MG63 (cell line): ENCODE measurements at regions not wholly inside any gene's neighbourhood (a gene's known extent, or its start where the extent isn't known, plus 50 kb on each side); places are given as distances from the start of the nearest gene placed in this dataset.
"Not testable (repeated sequence)": the region's sequence is repeated elsewhere in the genome, so short reads cannot be mapped to it uniquely, and the experiment has no call there.

Experiments
- DNase-seq: peaks from one replicate; pipeline ENCODE4 v3.0.0-alpha.2; 2020
- H3K27me3 ChIP-seq: fragments of 250-450 bp; sonication (Bioruptor Pico); 2 replicates; pipeline ENCODE4 v1.5.1; 2020; ENCODE audit warnings: mild to moderate bottlenecking, moderate library complexity
- H3K36me3 ChIP-seq: fragments of 250-450 bp; sonication (Bioruptor Pico); 2 replicates; pipeline ENCODE4 v1.5.1; 2020; ENCODE audit warnings: mild to moderate bottlenecking, moderate library complexity
- H3K4me3 ChIP-seq: fragments of 250-450 bp; sonication (Bioruptor Pico); 2 replicates; pipeline ENCODE4 v1.5.1; 2020; ENCODE audit warnings: mild to moderate bottlenecking, moderate library complexity
- H3K9me3 ChIP-seq: fragments of 250-450 bp; sonication (Bioruptor Pico); 2 replicates; pipeline ENCODE4 v1.5.1; 2020; ENCODE audit warnings: mild to moderate bottlenecking, moderate library complexity

GRCh38 chr3:20846066-20846465 is 660.1 kb upstream of the SGO1 start:
- no peaks in the 10 kb centered on the region for H3K9me3 ChIP-seq
- no peak overlapping the region for H3K4me3 ChIP-seq
- no peaks in the 10 kb centered on the region for H3K36me3 ChIP-seq
- DNase-seq: no peak
- no peaks in the 10 kb centered on the region for H3K27me3 ChIP-seq

DNA sequence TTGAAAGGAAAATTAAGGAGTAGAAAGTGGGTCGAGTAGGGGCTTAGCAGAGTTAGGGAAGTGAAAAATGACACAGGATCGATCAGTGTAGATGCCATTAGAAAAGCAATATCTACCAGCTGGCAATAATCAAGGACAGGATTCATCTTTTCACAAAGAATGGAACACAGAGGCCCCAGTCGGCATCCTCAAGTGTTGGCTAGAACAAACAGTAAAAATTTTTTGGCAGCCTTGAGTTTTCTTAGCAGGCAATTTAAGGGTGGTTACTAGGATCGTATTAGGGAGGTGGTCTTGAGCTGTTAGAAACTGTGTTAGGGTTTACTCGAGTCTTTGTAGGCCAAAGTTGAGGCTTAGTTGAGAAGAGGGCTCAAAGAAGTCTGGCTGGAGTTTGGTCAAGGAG is 658.8 kb upstream of the SGO1 start:
- H3K9me3 ChIP-seq: no peaks in the 10 kb centered on the region
- H3K36me3 ChIP-seq: no peaks in the 10 kb centered on the region
- H3K27me3 ChIP-seq: no peaks in the 10 kb centered on the region
- H3K4me3 ChIP-seq: no peak overlapping the region
- no peak for DNase-seq

GRCh38 chr3:20842594-20843436 is 656.8 kb upstream of the SGO1 start:
- DNase-seq: no peak

GRCh38 chr3:20842002-20842401 is 656.0 kb upstream of the SGO1 start:
- Histone ChIP-seq H3K27me3 (no peaks in the 10 kb centered on the region), H3K36me3 (no peaks in the 10 kb centered on the region), H3K4me3 (no peak overlapping the region), H3K9me3 (no peaks in the 10 kb centered on the region)
- DNase-seq: no peak

More at GRCh38 chr3:20842594-20843436, 656.8 kb upstream of the SGO1 start:
- H3K9me3 ChIP-seq: no peaks in the 10 kb centered on the region
- no peaks in the 10 kb centered on the region for H3K27me3 ChIP-seq
- H3K4me3 ChIP-seq: no peak overlapping the region
- H3K36me3 ChIP-seq: no peaks in the 10 kb centered on the region

DNA sequence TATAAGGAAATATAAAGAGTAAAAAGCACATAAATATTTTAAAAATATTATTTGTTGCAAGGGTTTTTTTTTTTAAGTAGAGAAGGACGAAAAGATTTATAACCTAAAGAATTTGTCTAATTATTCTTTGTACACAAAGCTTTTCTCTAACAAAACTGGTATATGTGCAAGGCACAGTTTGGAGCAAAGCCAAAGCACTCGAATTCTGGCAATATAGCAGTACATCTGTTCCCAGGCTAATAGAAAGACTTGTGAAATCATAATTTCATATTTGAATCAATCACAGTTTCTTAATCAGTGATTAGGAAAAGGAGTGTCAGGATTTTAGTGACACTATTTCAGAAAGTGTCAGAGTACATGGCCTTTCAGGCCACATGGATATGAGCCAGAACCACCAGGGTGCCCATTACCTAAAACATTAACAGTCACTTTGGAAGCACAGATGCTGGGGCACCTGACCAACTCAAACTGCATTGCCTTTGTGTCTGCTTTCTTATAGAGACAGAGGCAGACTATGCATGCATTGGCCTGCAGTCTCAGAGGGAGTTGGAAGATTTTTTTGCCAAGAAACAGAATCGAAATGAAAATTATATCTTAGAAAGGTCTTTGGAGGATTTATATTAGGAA is 651.8 kb upstream of the SGO1 start:
- no peak overlapping the region for H3K4me3 ChIP-seq
- H3K27me3 ChIP-seq: no peaks in the 10 kb centered on the region
- no peaks in the 10 kb centered on the region for H3K9me3 ChIP-seq
- DNase-seq: no peak
- H3K36me3 ChIP-seq: no peaks in the 10 kb centered on the region

- no peaks in the 10 kb centered on the region for H3K9me3 ChIP-seq
- DNase-seq: no peak
- no peak overlapping the region for H3K4me3 ChIP-seq
- no peaks in the 10 kb centered on the region for H3K36me3 ChIP-seq
- H3K27me3 ChIP-seq: no peaks in the 10 kb centered on the region
These were observed 650.8 kb upstream of the SGO1 start for GRCh38 chr3:20836801-20837200.

GRCh38 chr3:20832963-20833362 is 647.0 kb upstream of the SGO1 start:
- no peak for DNase-seq
- Histone ChIP-seq H3K9me3 (no peaks in the 10 kb centered on the region), H3K36me3 (no peaks in the 10 kb centered on the region), H3K27me3 (no peaks in the 10 kb centered on the region), H3K4me3 (no peak overlapping the region)

GRCh38 chr3:20822251-20822650 is 636.2 kb upstream of the SGO1 start:
- no peaks in the 10 kb centered on the region for H3K27me3 ChIP-seq
- no peaks in the 10 kb centered on the region for H3K36me3 ChIP-seq
- no peak overlapping the region for H3K4me3 ChIP-seq
- no peak for DNase-seq
- no peaks in the 10 kb centered on the region for H3K9me3 ChIP-seq

DNA sequence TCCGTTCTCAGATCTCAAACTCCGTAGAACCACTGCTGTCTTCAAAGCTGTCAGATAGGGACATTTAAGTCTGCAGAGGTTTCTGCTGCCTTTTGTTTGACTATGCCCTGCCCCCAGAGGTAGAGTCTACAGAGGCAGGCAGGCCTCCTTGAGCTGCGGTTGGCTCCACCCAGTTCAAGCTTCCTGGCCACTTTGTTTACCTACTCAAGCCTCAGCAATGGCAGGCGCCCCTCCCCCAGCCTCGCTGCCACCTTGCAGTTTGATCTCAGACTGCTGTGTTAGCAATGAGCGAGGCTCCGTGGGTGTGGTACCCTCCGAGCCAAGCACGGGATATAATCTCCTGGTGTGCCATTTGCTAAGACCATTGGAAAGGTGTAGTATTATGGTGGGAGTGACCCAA is 634.9 kb upstream of the SGO1 start:
- not testable (repeated sequence) for H3K36me3 ChIP-seq, H3K27me3 ChIP-seq, DNase-seq, H3K9me3 ChIP-seq, H3K4me3 ChIP-seq

GRCh38 chr3:20811631-20812030 is 625.6 kb upstream of the SGO1 start:
- no peaks in the 10 kb centered on the region for H3K36me3 ChIP-seq
- no peaks in the 10 kb centered on the region for H3K9me3 ChIP-seq
- H3K4me3 ChIP-seq: no peak overlapping the region
- no peaks in the 10 kb centered on the region for H3K27me3 ChIP-seq
- DNase-seq: no peak

- DNase-seq: no peak
- no peaks in the 10 kb centered on the region for H3K27me3 ChIP-seq
- no peaks in the 10 kb centered on the region for H3K9me3 ChIP-seq
- H3K36me3 ChIP-seq: no peaks in the 10 kb centered on the region
- H3K4me3 ChIP-seq: no peak overlapping the region
These were observed 625.0 kb upstream of the SGO1 start for GRCh38 chr3:20811006-20811405.

GRCh38 chr3:20810555-20810954 is 624.5 kb upstream of the SGO1 start:
- no peak for DNase-seq
- no peak overlapping the region for H3K4me3 ChIP-seq
- H3K36me3 ChIP-seq: no peaks in the 10 kb centered on the region
- no peaks in the 10 kb centered on the region for H3K9me3 ChIP-seq
- H3K27me3 ChIP-seq: no peaks in the 10 kb centered on the region

- H3K9me3 ChIP-seq: no peaks in the 10 kb centered on the region
- no peaks in the 10 kb centered on the region for H3K36me3 ChIP-seq
- H3K4me3 ChIP-seq: no peak overlapping the region
- DNase-seq: no peak
- H3K27me3 ChIP-seq: no peaks in the 10 kb centered on the region
These were observed 623.4 kb upstream of the SGO1 start for GRCh38 chr3:20809356-20809755.

- no peaks in the 10 kb centered on the region for H3K27me3 ChIP-seq
- DNase-seq: no peak
- no peak overlapping the region for H3K4me3 ChIP-seq
- no peaks in the 10 kb centered on the region for H3K9me3 ChIP-seq
- H3K36me3 ChIP-seq: no peaks in the 10 kb centered on the region
These were observed 622.9 kb upstream of the SGO1 start for GRCh38 chr3:20808864-20809263.

DNA sequence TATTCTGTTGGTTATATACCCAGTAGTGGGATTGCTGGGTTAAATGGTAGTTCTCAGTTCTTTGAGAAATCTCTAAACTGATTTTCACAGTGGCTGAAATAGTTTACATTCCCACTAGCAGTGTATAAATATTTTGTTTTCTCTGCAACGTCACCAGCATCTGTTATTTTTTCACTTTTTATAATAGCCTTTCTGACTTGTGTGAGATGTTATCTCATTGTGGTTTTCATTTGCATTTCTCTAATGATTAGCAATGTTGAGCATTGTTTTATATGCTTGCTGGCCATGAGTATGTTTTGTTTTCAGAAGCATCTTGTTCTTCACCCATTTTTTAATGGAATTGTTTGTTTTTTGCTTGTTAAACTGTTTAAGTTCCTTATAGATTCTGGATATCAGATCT is 612.7 kb upstream of the SGO1 start:
- H3K27me3 ChIP-seq: no peaks in the 10 kb centered on the region
- no peak overlapping the region for H3K4me3 ChIP-seq
- no peaks in the 10 kb centered on the region for H3K36me3 ChIP-seq
- no peak for DNase-seq
- H3K9me3 ChIP-seq: no peaks in the 10 kb centered on the region

- DNase-seq: no peak
- H3K4me3 ChIP-seq: no peak overlapping the region
- H3K36me3 ChIP-seq: no peaks in the 10 kb centered on the region
- no peaks in the 10 kb centered on the region for H3K9me3 ChIP-seq
- no peaks in the 10 kb centered on the region for H3K27me3 ChIP-seq
These were observed 601.0 kb upstream of the SGO1 start for GRCh38 chr3:20787005-20787404.

GRCh38 chr3:20776692-20777091 is 590.7 kb upstream of the SGO1 start:
- Histone ChIP-seq H3K36me3 (no peaks in the 10 kb centered on the region), H3K4me3 (no peak overlapping the region), H3K9me3 (no peaks in the 10 kb centered on the region), H3K27me3 (no peaks in the 10 kb centered on the region)
- no peak for DNase-seq

DNA sequence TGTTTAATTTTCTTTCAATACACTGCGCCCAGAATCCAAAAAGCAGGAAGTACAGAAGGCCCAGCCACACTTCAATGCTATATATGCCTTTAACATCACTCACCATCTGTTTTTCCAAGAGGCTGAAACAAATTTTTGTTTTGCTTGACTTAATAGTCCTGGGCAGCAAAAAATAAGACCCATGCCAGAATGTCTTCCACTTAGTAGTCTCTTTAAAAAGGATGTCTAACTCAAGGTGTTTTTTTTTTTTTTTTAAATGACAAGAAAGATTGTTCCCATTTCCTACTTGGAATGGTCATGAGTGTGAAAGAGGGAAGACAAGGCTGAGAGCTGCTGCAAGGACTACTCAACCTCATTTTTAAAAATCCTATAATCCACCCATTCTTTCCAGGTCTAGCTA is 590.3 kb upstream of the SGO1 start:
- no peak overlapping the region for H3K4me3 ChIP-seq
- H3K9me3 ChIP-seq: no peaks in the 10 kb centered on the region
- no peaks in the 10 kb centered on the region for H3K36me3 ChIP-seq
- no peak for DNase-seq
- H3K27me3 ChIP-seq: no peaks in the 10 kb centered on the region
